Neuronal stem cell (in vitro differentiated cells): ENCODE measurements at regions not wholly inside any gene's neighbourhood (a gene's known extent, or its start where the extent isn't known, plus 50 kb on each side); places are given as distances from the start of the nearest gene placed in this dataset.

ENCODE experiments used
- DNase-seq: peaks from one replicate; pipeline ENCODE4 v3.0.0-alpha.2; 2013; ENCODE audit warnings: low spot score
- H2AFZ ChIP-seq: one replicate; pipeline ENCODE4 v1.6.1; 2013; ENCODE audit warnings: mild to moderate bottlenecking, low read length, inconsistent platforms
- H2AK5ac ChIP-seq: 2 replicates; pipeline ENCODE4 v1.6.1; 2013; ENCODE audit warnings: low read depth, mild to moderate bottlenecking, inconsistent platforms, low read length, moderate library complexity, mixed read lengths
- H2BK120ac ChIP-seq: 2 replicates; pipeline ENCODE4 v1.6.1; 2013; ENCODE audit warnings: low read depth, mild to moderate bottlenecking, inconsistent platforms, low read length, moderate library complexity, mixed read lengths
- H2BK12ac ChIP-seq: one replicate; pipeline ENCODE4 v1.6.1; 2013; ENCODE audit warnings: low read length, inconsistent platforms
- H2BK15ac ChIP-seq: 2 replicates; pipeline ENCODE4 v1.6.1; 2013; ENCODE audit warnings: mild to moderate bottlenecking, low read length, inconsistent platforms, mixed read lengths
- H2BK5ac ChIP-seq: one replicate; pipeline ENCODE4 v1.6.1; 2013; ENCODE audit warnings: inconsistent platforms, mild to moderate bottlenecking, low read length, moderate library complexity
- H3K14ac ChIP-seq: one replicate; pipeline ENCODE4 v1.6.1; 2013; ENCODE audit warnings: low read length, inconsistent platforms
- H3K18ac ChIP-seq: 2 replicates; pipeline ENCODE4 v1.6.1; 2013; ENCODE audit warnings: low read length, inconsistent platforms
- H3K23ac ChIP-seq: 2 replicates; pipeline ENCODE4 v1.6.1; 2013; ENCODE audit warnings: low read depth, mild to moderate bottlenecking, mixed read lengths, low read length, inconsistent platforms; ENCODE audit not compliant: poor library complexity
- H3K27ac ChIP-seq: replicated peaks from 3 replicates; pipeline ENCODE4 v1.5.1; 2013; ENCODE audit warnings: low read length, inconsistent platforms
- H3K27me3 ChIP-seq, 3 experiments: 2 replicates each; pipeline ENCODE4 v1.6.1; 2013; ENCODE audit warnings: low read length in 3 of 3, mild to moderate bottlenecking in 2 of 3, inconsistent platforms in 1 of 3, low read depth in 1 of 3, mixed read lengths in 1 of 3, moderate library complexity in 1 of 3; ENCODE audit not compliant: control insufficient read depth in 3 of 3, insufficient read depth in 3 of 3
- H3K36me3 ChIP-seq, 2 donors: replicated peaks in 1 of 2; 2 replicates each; pipeline ENCODE4 v1.6.1; 2013; ENCODE audit warnings: low read length in 2 of 2; ENCODE audit not compliant: control insufficient read depth in 2 of 2, insufficient read depth in 2 of 2
- H3K4ac ChIP-seq: 2 replicates; pipeline ENCODE4 v1.6.1; 2013; ENCODE audit warnings: inconsistent platforms, mild to moderate bottlenecking, low read length, moderate library complexity
- H3K4me1 ChIP-seq, 2 donors: 1 replicate in 1 of 2; 2 replicates in 1 of 2; pipeline ENCODE4 v1.6.1; 2013; ENCODE audit warnings: low read length in 2 of 2, low read depth in 1 of 2; ENCODE audit not compliant: control insufficient read depth in 2 of 2, insufficient read depth in 1 of 2
- H3K4me2 ChIP-seq: one replicate; pipeline ENCODE4 v1.6.1; 2013; ENCODE audit warnings: mild to moderate bottlenecking, low read length, inconsistent platforms; ENCODE audit not compliant: insufficient read depth, poor library complexity, severe bottlenecking
- H3K4me3 ChIP-seq, 2 donors: 2 replicates each; pipeline ENCODE4 v1.5.1; 2013; ENCODE audit warnings: low read length in 2 of 2, mild to moderate bottlenecking in 2 of 2, inconsistent platforms in 1 of 2, moderate library complexity in 1 of 2
- H3K79me1 ChIP-seq: one replicate; pipeline ENCODE4 v1.6.1; 2013; ENCODE audit warnings: low read depth, mild to moderate bottlenecking, inconsistent platforms, low read length, moderate library complexity
- H3K9ac ChIP-seq: one replicate; pipeline ENCODE4 v1.6.1; 2013; ENCODE audit warnings: mild to moderate bottlenecking, low read depth, low read length, inconsistent platforms; ENCODE audit not compliant: poor library complexity
- H3K9me3 ChIP-seq, 2 donors: replicated peaks in 1 of 2; 2 replicates each; pipeline versions ENCODE3 to v1.6.1; 2013; ENCODE audit warnings: low read length in 2 of 2, mild to moderate bottlenecking in 2 of 2, inconsistent platforms in 1 of 2, low read depth in 1 of 2, mixed read lengths in 1 of 2, moderate library complexity in 1 of 2; ENCODE audit not compliant: control insufficient read depth in 2 of 2, insufficient read depth in 1 of 2
- H4K8ac ChIP-seq: one replicate; pipeline ENCODE4 v1.6.1; 2013; ENCODE audit warnings: low read depth, mild to moderate bottlenecking, inconsistent platforms, low read length, moderate library complexity
- H4K91ac ChIP-seq: one replicate; pipeline ENCODE4 v1.6.1; 2013; ENCODE audit warnings: low read length, low read depth, mild to moderate bottlenecking, inconsistent platforms; ENCODE audit not compliant: poor library complexity
- WGBS, 2 donors: extraction: QIAGEN DNeasy Blood & Tissue Kit; methylation state at CpG; one replicate each; pipeline ENCODE4 v1.1.7; 2013; ENCODE audit warnings: missing lambda C conversion rate in 2 of 2, mixed read lengths in 1 of 2; ENCODE audit not compliant: insufficient read length in 2 of 2, insufficient replicate concordance in 1 of 2; ENCODE audit errors: extremely low coverage in 2 of 2; 5-methylcytosine and 5-hydroxymethylcytosine counted together

DNA sequence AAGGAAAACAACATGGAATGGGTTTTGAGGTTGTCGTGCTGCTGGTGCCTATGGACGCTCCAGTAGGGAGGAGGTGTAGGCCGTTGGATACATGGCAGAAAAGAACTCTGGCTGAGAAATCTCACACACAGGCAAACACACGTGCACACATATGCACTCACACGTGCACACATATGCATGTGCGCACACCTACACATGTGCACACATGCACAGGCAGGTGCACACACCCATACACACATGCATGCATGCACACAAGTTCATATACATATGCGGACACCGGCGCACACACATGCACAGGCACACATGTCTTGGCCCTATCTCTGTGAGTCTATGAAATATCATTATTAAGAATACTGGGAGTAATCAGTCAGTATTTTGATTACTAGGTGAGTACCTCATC lies 150.4 kb downstream of the LRRC30 start:
- Histone ChIP-seq H3K27ac (no peak overlapping the region), H3K9ac (no peak overlapping the region), H3K14ac (no peak overlapping the region), H2BK5ac (no peak overlapping the region), H3K9me3 (peaks cover 5 to 7% of the 10 kb centered on the region in 2 donors), H2BK15ac (no peak overlapping the region), H3K18ac (no peak overlapping the region), H3K4me3 (no peak overlapping the region), H4K91ac (no peak overlapping the region), H3K23ac (no peak overlapping the region), H3K36me3 (no peaks in the 10 kb centered on the region), H2BK12ac (no peak overlapping the region), H3K4ac (no peak overlapping the region), H2AFZ (no peak overlapping the region), H4K8ac (no peak overlapping the region), H3K27me3 (no peaks in the 10 kb centered on the region), H2BK120ac (no peak overlapping the region), H3K4me2 (no peak overlapping the region), H2AK5ac (no peak overlapping the region), H3K79me1 (no peaks in the 10 kb centered on the region), H3K4me1 (peaks cover 0 to 2% of the 10 kb centered on the region in 2 donors)
- no CpG with 5 or more reads among the region's 9 CpGs for WGBS, 2 donors
- DNase-seq, result no peak

- no peak overlapping the region for H2AK5ac ChIP-seq
- no peak overlapping the region for H3K18ac ChIP-seq
- no peak overlapping the region for H3K4me2 ChIP-seq
- no peak overlapping the region for H4K8ac ChIP-seq
- no peak overlapping the region for H2BK120ac ChIP-seq
- H3K36me3 ChIP-seq, result no peaks in the 10 kb centered on the region
- no peak overlapping the region for H3K9ac ChIP-seq
- no peak overlapping the region for H2BK12ac ChIP-seq
- H3K27ac ChIP-seq, result no peak overlapping the region
- H2BK15ac ChIP-seq, result no peak overlapping the region
- H3K79me1 ChIP-seq, result no peaks in the 10 kb centered on the region
- no peak for DNase-seq
- no peak overlapping the region for H3K23ac ChIP-seq
- H2BK5ac ChIP-seq, result no peak overlapping the region
- no peak overlapping the region for H3K14ac ChIP-seq
- no peaks in the 10 kb centered on the region for H3K27me3 ChIP-seq
- H3K4ac ChIP-seq, result no peak overlapping the region
- peaks cover 0 to 2% of the 10 kb centered on the region in 2 donors for H3K4me1 ChIP-seq
- no peak overlapping the region for H4K91ac ChIP-seq
- H3K9me3 ChIP-seq, result no peaks in the 10 kb centered on the region
- H3K4me3 ChIP-seq, result no peak overlapping the region
- no peak overlapping the region for H2AFZ ChIP-seq
- WGBS, 2 donors, result no CpG with 5 or more reads among the region's 5 CpGs
These were observed 151.6 kb downstream of the LRRC30 start for GRCh38 chr18:7382328-7383001.

GRCh38 chr18:7383002-7383980 lies 152.4 kb downstream of the LRRC30 start:
- H4K91ac ChIP-seq, result no peak overlapping the region

DNA sequence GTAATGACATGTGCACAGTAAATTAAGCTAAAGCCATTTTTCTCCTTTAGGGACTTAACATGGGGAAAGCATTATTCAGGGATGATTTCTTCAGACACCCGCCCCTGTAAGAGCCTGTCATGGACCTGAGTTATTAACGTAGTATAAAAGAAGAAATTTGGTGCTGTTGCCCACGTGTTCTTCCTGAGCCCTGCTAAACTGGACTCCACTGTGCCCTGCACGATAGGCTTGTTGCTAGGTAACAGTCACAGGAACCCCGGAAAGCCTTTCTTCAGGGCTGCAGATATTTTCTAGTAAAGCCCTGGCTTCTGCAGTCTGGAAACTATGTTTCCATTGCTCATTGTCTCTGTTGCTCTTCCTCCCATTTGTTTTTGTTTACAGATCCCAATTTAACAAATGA lies 157.9 kb downstream of the LRRC30 start:
- Histone ChIP-seq H3K9me3 (no peaks in the 10 kb centered on the region), H2BK5ac (no peak overlapping the region), H3K4me2 (no peak overlapping the region), H3K27ac (no peak overlapping the region), H3K4ac (no peak overlapping the region), H3K14ac (no peak overlapping the region), H4K91ac (no peak overlapping the region), H2BK15ac (no peak overlapping the region), H3K79me1 (no peaks in the 10 kb centered on the region), H2BK120ac (no peak overlapping the region), H3K9ac (no peak overlapping the region), H3K4me3 (no peak overlapping the region), H2BK12ac (no peak overlapping the region), H3K27me3 (no peaks in the 10 kb centered on the region), H3K23ac (no peak overlapping the region), H3K36me3 (no peaks in the 10 kb centered on the region), H3K4me1 (peaks cover 0 to 7% of the 10 kb centered on the region in 2 donors), H4K8ac (no peak overlapping the region), H3K18ac (no peak overlapping the region), H2AK5ac (no peak overlapping the region), H2AFZ (peak overlapping the region; percentile 21)
- no CpG with 5 or more reads among the region's 5 CpGs for WGBS, 2 donors
- DNase-seq, result peak; percentile 20

More at GRCh38 chr18:7383002-7383980, 152.4 kb downstream of the LRRC30 start:
- Histone ChIP-seq H2BK120ac (no peak overlapping the region), H3K36me3 (no peaks in the 10 kb centered on the region), H3K4me1 (peaks cover 0 to 2% of the 10 kb centered on the region in 2 donors), H3K27ac (no peak overlapping the region), H3K9ac (no peak overlapping the region), H2BK12ac (no peak overlapping the region), H4K8ac (no peak overlapping the region), H3K23ac (no peak overlapping the region), H2BK5ac (no peak overlapping the region), H2AFZ (peak overlapping the region; percentile 58), H3K9me3 (no peaks in the 10 kb centered on the region), H3K79me1 (no peaks in the 10 kb centered on the region), H3K4ac (no peak overlapping the region), H3K4me2 (no peak overlapping the region), H2AK5ac (no peak overlapping the region), H2BK15ac (no peak overlapping the region), H3K27me3 (no peaks in the 10 kb centered on the region), H3K18ac (no peak overlapping the region), H3K14ac (no peak overlapping the region), H3K4me3 (no peak overlapping the region)
- DNase-seq, result no peak
- no CpG with 5 or more reads among the region's 17 CpGs for WGBS, 2 donors
